ENCODE measurements at regions not wholly inside any gene's neighbourhood (a gene's known extent, or its start where the extent isn't known, plus 50 kb on each side); places are given as distances from the start of the nearest gene placed in this dataset.

GRCh38 chr5:154589511-154589910, 111.5 kb upstream of the HAND1 start:
- TF ChIP-seq, protein P1, sequence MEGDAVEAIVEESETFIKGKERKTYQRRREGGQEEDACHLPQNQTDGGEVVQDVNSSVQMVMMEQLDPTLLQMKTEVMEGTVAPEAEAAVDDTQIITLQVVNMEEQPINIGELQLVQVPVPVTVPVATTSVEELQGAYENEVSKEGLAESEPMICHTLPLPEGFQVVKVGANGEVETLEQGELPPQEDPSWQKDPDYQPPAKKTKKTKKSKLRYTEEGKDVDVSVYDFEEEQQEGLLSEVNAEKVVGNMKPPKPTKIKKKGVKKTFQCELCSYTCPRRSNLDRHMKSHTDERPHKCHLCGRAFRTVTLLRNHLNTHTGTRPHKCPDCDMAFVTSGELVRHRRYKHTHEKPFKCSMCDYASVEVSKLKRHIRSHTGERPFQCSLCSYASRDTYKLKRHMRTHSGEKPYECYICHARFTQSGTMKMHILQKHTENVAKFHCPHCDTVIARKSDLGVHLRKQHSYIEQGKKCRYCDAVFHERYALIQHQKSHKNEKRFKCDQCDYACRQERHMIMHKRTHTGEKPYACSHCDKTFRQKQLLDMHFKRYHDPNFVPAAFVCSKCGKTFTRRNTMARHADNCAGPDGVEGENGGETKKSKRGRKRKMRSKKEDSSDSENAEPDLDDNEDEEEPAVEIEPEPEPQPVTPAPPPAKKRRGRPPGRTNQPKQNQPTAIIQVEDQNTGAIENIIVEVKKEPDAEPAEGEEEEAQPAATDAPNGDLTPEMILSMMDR (conservative IDR thresholded peaks at IDR 0.05; ENCODE audit: low read depth, low read length) = no peak
- TF ChIP-seq EZH2 (IDR thresholded peaks at IDR 0.05; ENCODE audit: low read length, unreplicated experiment) (no peak), EZH2phosphoT487 (IDR thresholded peaks at IDR 0.05; ENCODE audit: borderline replicate concordance, low read length) (no peak)
